ENCODE measurements at regions not wholly inside any gene's neighbourhood (a gene's known extent, or its start where the extent isn't known, plus 50 kb on each side); places are given as distances from the start of the nearest gene placed in this dataset.

- TF ChIP-seq CTCF (IDR thresholded peaks at IDR 0.05): no peak
- no peak for TF ChIP-seq POLR2A (IDR thresholded peaks at IDR 0.05)
These were observed 170.7 kb upstream of the TSHZ3 start for GRCh38 chr19:31519908-31520307.
